ENCODE measurements at regions not wholly inside any gene's neighbourhood (a gene's known extent, or its start where the extent isn't known, plus 50 kb on each side); places are given as distances from the start of the nearest gene placed in this dataset.
"Not testable (repeated sequence)": the region's sequence is repeated elsewhere in the genome, so short reads cannot be mapped to it uniquely, and the experiment has no call there.

GRCh38 chr22:49012712-49013395, 814.8 kb downstream of the BRD1 start:
- no peak for DNase-seq (ENCODE audit: low spot score)

DNA sequence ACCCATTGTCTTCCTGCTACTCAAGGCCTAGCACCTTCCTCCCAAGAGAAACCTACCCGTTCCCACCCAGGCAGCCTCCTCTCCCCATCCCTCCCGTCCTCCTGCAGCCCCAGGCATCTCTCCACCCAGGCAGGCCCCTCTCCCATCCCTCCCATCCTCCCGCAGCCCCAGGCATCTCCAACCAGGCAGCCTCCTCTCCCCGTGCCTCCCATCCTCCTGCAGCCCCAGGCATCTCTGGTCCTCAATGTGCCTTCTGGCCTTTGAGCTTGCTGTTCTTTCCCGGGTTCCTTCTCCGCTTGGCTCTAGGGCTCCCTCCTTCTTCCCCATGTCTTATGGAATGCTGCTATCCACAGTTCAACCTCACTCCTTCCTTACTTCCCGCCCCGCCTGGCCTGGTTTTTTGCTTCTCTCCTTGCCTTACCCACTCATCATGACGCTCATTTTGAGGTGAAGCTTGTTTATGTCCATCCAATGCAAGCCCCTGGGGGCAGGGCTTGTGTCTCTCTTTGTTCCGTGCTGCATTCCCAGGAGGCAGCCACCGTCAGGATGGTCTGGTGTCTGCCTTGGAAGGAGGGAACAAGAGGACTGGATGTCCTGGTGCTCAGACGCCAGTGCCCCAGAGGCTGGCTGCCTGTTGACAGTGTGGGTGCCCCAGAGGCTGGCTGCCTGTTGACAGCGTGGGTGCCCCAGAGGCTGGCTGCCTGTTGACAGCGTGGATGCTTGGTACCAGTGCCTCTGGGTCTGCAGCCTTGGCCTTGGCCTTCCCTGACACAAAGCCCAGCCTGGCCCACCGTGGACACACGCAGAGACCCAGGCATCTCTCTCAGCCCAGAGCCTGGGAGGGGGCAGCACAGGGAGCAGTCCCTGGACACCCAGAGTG, 815.7 kb downstream of the BRD1 start:
- no peak for DNase-seq (ENCODE audit: low spot score)

DNA sequence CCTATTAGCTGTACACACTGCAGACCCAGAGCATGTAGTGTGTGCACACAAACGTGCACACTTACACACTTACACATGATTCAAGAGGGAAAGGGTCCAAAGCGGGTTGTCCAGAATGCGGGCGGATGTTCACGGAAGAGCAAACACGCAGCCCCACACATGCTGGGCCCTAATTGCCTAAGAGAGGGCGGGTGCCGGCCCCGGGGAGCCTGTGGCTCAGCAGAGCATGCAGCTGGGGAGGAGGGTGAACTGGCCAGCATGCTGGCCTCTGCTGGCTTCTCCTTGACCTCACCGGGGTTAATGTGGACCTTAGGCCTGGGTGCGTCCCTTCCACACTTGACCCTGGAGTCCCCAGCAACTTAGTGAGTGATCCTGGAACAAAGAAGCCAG, 816.3 kb downstream of the BRD1 start:
- DNase-seq (ENCODE audit: low spot score), result no peak

DNA sequence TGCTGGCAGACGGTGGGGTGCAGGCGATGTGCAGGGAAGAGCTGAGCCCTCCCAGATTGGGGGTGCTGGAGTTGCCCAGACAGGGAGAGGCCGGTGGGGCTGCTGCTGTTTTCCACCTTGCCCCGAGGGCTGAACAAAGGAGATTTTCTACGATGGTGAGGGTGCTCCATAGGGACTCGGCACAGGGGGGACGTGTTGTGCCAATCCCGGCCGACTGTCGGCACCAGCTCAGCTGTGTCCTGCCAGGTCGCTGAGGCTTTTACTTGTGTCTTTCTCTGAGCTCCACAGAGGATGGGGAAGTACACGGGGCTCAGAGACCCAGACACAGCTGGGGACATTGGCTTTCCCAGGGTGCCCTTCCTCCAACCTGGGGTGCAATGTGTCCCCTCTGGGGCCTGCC, 816.8 kb downstream of the BRD1 start:
- DNase-seq (ENCODE audit: low spot score), result no peak

GRCh38 chr22:49010070-49010863, 817.4 kb downstream of the BRD1 start:
- no peak for DNase-seq (ENCODE audit: low spot score)

DNA sequence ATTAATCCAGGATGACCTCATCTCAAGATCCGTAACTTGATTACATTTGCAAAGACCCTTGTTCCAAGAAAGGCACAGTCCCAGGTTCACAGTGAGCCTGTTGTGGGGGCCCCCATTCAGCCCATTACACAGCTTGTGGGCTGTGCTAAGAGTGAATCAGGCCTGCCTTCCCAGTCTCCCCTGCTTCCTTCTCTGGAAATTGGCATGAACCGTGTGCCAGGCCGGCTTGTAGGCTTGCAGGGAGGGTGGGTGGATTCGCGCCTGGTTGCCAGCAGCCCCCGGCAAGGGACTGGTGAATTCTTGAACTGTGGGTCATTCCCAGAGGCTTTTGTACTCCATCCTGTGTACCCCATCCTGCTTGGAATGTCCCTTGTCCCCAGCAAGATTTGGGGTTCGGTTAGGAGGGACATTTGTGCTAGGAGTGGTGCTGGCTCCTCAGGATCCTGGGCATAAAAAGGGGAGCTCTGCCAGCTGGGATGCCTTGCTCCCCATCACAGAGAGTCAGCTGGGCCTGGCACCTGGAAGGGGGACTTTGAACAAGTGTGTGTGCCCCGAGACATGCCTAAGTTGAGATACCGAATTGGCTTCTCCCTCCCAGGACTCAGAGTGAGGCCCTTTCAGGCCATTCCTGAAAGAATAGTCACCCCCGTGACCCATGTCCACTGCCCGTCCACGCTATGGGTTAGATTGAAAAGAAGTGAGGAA, 818.2 kb downstream of the BRD1 start:
- no peak for DNase-seq (ENCODE audit: low spot score)

- DNase-seq (ENCODE audit: low spot score), result no peak
Measured at GRCh38 chr22:49008682-49009235, 818.9 kb downstream of the BRD1 start.

DNA sequence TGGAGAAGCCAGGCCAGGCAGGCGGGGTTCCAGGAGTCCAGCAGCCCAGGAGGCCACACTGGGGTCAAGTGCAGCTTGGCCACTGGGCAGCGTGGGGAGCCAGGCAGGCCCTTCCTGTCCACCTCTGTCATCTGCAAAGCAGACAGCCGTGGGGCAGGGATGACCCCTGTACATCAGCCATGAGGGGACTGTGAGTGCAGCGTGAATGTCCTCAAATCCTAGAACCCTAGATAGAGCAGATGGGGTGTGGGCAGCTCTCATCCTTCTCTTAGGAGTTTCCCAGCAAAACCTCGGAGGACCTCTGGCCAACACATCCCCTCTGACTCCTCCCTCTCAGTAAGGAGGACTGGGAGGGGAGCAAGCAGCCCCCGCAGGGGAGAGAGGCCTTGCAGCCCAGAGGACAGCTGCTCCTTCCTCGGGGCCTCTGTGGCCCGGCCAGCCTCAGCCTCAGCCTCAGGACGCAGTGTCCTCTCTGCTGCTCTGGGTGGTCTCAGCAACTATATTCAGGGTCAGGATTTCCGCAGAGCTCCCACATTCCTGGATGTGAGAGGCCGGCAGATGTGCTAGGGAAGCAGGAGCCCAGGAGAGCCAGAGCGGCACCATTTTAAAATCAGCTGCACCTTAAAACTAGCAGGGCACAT, 820.5 kb downstream of the BRD1 start:
- no peak for DNase-seq (ENCODE audit: low spot score)

DNA sequence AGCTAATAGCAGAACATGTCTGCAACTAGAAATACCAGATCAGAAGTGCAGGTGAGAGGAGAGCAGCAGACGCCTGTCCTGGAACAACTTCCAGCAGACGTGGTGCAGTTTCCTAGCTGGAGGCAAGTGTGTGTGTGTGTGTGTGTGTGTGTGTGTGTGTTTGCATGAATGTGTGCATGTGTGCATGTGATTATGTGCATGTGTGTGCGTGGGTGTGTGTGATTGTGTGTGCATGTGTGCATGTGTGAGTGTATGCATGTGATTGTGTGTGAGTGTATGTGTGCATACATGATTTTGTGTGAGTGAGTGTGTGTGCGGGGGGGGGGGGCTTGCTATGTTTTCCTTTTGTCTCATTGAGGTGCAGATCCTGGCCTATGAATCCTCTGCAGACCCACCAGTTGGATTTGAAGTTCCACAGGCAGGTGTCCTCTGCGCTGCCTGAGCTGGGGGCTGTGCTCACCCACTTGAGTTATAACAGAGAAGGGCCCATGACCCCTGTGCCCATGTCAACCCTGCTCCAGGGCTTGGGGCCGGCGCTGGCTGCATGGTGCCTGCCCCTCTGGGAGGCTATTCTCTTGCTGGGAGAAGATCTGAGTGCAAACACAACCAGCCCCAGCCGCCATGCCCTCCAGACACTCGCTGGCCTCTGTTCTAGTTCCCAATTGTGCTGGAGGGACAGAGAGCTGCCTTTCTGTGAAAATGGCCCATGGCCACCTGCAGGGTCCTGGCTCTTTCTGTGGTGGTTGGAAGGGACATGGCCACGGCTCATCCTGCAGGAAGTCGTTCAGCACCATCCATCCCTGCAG, 821.3 kb downstream of the BRD1 start:
- no peak for DNase-seq (ENCODE audit: low spot score)

- DNase-seq (ENCODE audit: low spot score), result no peak
Measured at GRCh38 chr22:49005557-49005956, 822.1 kb downstream of the BRD1 start.

DNA sequence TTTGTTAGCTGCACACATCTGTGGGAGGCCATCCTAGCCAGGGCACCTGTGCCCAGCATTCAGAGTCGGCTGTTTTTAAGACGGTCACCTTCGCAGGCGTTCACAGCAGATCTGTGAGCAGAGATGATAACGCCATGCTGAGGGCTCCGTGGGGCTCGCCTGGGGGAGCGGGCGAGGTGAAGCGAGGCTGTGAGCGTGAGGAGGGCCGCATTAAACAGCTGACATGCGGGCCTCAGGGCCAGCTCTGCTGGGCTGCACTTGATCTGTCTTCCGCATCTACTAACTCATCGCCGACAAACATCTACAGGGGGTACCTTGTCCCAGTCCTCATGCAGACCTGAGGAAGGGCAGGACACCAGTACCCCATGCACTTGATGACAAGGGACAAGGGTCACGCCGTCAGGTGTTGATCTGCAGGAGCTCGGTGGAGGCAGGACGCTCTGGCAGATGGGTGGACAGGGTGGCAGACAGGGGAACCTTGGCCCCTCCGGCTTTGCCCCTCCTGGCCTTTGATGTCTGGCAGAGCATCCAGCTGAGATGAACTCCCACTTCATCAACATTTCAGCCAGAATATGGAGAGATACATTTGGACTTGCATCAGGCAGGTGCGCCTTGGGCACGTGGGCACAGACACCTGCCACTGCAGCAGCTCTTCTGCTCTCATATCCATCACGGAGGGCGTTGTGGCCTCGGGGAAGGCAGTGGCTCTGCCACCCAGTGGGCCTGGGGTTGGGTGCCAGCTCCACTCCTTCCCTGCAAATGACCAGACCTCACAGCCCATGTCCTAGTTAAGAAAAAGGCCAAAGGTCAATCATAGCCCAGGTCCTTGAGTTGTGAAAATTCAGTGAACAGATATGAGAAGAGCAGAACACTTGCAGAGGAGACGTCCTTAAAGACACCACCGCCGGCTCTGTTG, 822.9 kb downstream of the BRD1 start:
- no peak for DNase-seq (ENCODE audit: low spot score)

- not testable (repeated sequence) for DNase-seq (ENCODE audit: low spot score)
Measured at GRCh38 chr22:48997605-48998004, 830.1 kb downstream of the BRD1 start.

DNA sequence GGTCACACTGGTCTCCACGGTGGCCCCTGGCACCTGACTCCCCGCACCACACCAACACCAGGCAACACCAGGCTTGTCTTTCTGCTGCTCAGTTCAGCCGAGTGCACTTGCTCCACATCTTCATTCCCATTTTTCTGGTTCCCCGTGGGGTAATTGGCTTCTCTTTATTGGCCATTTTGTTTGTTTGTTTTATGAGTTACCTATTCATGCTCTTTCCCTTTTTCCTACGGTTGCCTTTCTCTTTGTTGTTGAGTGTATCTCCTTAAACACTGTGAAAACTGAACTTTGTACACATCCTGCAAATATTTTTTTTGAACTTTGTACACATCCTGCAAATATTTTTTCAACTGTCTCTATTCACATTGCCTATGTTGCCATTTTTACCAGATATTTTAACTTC, 834.0 kb downstream of the BRD1 start:
- no peak for DNase-seq (ENCODE audit: low spot score)

- DNase-seq (ENCODE audit: low spot score), result no peak
Measured at GRCh38 chr22:48984639-48985038, 843.0 kb downstream of the BRD1 start.

- DNase-seq (ENCODE audit: low spot score), result no peak
Measured at GRCh38 chr22:48982321-48982905, 845.3 kb downstream of the BRD1 start.

DNA sequence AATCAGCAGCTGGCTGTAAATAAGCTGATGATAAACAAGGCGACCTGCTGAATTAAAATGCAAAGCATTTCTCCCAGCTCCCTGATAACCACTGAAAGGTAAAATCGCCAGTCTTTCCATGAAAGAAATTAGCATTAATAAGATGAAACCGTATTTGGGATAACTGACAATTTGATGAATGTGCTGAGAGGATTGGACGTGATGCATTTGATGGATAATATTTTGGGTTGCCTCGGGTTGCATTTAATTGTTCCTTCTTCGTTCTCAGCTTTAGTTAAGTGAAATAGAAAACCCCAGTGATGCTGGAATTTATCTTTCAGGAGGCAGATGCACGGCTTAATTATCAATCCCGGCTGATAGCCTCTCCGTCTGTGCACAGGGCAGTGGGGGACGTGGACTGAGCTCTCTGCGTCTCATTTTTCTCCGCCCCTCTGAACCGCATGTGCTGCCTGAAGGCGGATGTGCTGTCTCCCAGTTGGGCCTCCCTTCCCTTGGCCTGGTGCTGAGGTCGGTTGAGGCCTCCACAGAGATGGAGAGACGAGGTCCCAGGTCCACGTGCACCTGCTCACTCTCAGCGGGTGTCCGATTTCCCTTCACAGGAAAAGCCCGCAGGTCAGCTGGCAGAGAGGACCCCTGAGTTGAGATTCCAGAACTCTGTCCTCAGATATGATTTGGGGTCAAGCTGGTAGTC, 846.2 kb downstream of the BRD1 start:
- DNase-seq (ENCODE audit: low spot score), result no peak

- DNase-seq (ENCODE audit: low spot score), result no peak
Measured at GRCh38 chr22:48980918-48981317, 846.8 kb downstream of the BRD1 start.

DNA sequence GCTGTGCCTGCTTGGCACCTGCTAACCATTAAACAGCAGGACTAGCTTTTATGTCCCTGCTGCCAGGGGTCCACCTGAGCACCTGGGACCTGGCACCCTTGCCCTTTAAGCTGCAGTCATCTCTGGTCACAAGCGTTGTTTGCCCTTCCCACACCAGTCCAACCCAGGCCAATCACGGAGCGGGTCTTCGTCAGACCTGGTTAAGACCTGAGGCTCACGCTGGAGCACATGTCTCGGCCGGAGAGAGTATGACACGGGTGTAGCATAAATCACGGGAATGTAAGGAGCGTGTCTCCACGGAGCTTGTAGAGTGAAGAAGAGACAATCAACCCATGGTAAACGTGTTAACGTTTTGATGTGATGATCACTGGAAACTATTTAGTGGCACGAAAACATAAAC, 847.3 kb downstream of the BRD1 start:
- DNase-seq (ENCODE audit: low spot score), result no peak

Measured in CD4-positive, alpha-beta T cell treated with Interleukin-2 at 100 ng/mL for 4 hours (primary cell).